Brain microvascular endothelial cell (primary cell): ENCODE measurements at regions not wholly inside any gene's neighbourhood (a gene's known extent, or its start where the extent isn't known, plus 50 kb on each side); places are given as distances from the start of the nearest gene placed in this dataset.

ENCODE experiments used
- DNase-seq: peaks from one replicate; pipeline ENCODE4 v3.0.0-alpha.2; 2020
- H3K27ac ChIP-seq: fragments of 250-450 bp; sonication (Bioruptor Pico); 2 replicates; pipeline ENCODE4 v1.5.1; 2020; ENCODE audit warnings: mild to moderate bottlenecking, moderate library complexity
- H3K27me3 ChIP-seq: fragments of 250-450 bp; sonication (Bioruptor Pico); replicated peaks from 2 replicates; pipeline ENCODE4 v1.5.1; 2020; ENCODE audit warnings: mild to moderate bottlenecking
- H3K36me3 ChIP-seq: fragments of 250-450 bp; sonication (Bioruptor Pico); replicated peaks from 2 replicates; pipeline ENCODE4 v1.5.1; 2020; ENCODE audit warnings: mild to moderate bottlenecking
- H3K4me3 ChIP-seq: 2 replicates; pipeline ENCODE4 v1.5.1; 2011; ENCODE audit warnings: low read depth, mild to moderate bottlenecking, control low read depth, low read length, moderate library complexity
- CTCF ChIP-seq: IDR thresholded peaks from 2 replicates; pipeline ENCODE4 v1.5.1; 2011; ENCODE audit warnings: low read depth, mild to moderate bottlenecking, moderate library complexity, low read length, control low read depth, inconsistent platforms; ENCODE audit errors: missing control alignments
- in situ Hi-C: cut with HindIII; loops from 2 replicates; pipeline ENCODE4 v1.10.0; 2017; ENCODE audit warnings: low sequenced_read_pairs, low pct_ligation_motif_present

- in situ Hi-C loops: no loop called here
- Histone ChIP-seq H3K27ac (no peak overlapping the region), H3K27me3 (no peaks in the 10 kb centered on the region), H3K36me3 (no peaks in the 10 kb centered on the region), H3K4me3 (no peak overlapping the region)
- no peak for DNase-seq
- no peak for TF ChIP-seq CTCF
Observed at GRCh38 chrX:144275367-144275766, 391.5 kb downstream of the UBE2NL start.

GRCh38 chrX:144275843-144276242, 392.0 kb downstream of the UBE2NL start:
- Histone ChIP-seq H3K27me3 (no peaks in the 10 kb centered on the region), H3K27ac (no peak overlapping the region), H3K36me3 (no peaks in the 10 kb centered on the region), H3K4me3 (no peak overlapping the region)
- in situ Hi-C loops: no loop called here
- DNase-seq: no peak
- TF ChIP-seq CTCF: no peak

GRCh38 chrX:144293229-144293628, 409.4 kb downstream of the UBE2NL start:
- Histone ChIP-seq H3K36me3 (no peaks in the 10 kb centered on the region), H3K27me3 (no peaks in the 10 kb centered on the region), H3K4me3 (no peak overlapping the region), H3K27ac (no peak overlapping the region)
- TF ChIP-seq CTCF: no peak
- in situ Hi-C loops: no loop called here
- DNase-seq: no peak

- H3K36me3 ChIP-seq: no peaks in the 10 kb centered on the region
- H3K27ac ChIP-seq: no peak overlapping the region
- DNase-seq: no peak
- TF ChIP-seq CTCF: no peak
- H3K4me3 ChIP-seq: no peak overlapping the region
- H3K27me3 ChIP-seq: no peaks in the 10 kb centered on the region
- in situ Hi-C loops: no loop called here
Observed at GRCh38 chrX:144295921-144296320, 412.1 kb downstream of the UBE2NL start.

- Histone ChIP-seq H3K27me3 (no peaks in the 10 kb centered on the region), H3K36me3 (no peaks in the 10 kb centered on the region), H3K27ac (no peak overlapping the region), H3K4me3 (no peak overlapping the region)
- no peak for DNase-seq
- no peak for TF ChIP-seq CTCF
- in situ Hi-C loops: no loop called here
Observed at GRCh38 chrX:144297221-144297620, 413.4 kb downstream of the UBE2NL start.

- in situ Hi-C loops: no loop called here
- DNase-seq: no peak
- no peak for TF ChIP-seq CTCF
- Histone ChIP-seq H3K4me3 (no peak overlapping the region), H3K27me3 (no peaks in the 10 kb centered on the region), H3K27ac (no peak overlapping the region), H3K36me3 (no peaks in the 10 kb centered on the region)
Observed at GRCh38 chrX:144327495-144327894, 443.6 kb downstream of the UBE2NL start.
